ENCODE measurements at regions not wholly inside any gene's neighbourhood (a gene's known extent, or its start where the extent isn't known, plus 50 kb on each side); places are given as distances from the start of the nearest gene placed in this dataset.

DNA sequence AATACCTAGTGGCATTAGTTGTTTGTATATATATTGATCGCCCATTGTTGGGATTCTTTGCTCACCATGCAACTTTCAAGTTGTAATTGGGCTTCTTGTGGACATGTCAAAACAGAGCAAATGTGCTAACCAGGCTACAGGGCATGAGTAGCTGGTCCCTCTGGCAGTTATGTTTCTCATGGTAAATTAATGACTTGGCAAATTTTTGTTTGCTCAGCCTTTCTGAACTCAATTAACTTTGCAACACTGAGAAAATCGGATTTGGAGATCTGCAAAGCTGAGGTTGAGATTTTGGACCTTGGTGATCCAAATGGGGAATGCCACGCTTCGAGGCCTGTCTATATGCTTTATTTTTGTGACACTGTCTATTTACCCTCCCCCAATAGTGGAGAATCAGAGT is 138.5 kb upstream of the PIRT start:
- DNase-seq (ENCODE audit: low read depth), result no peak

DNA sequence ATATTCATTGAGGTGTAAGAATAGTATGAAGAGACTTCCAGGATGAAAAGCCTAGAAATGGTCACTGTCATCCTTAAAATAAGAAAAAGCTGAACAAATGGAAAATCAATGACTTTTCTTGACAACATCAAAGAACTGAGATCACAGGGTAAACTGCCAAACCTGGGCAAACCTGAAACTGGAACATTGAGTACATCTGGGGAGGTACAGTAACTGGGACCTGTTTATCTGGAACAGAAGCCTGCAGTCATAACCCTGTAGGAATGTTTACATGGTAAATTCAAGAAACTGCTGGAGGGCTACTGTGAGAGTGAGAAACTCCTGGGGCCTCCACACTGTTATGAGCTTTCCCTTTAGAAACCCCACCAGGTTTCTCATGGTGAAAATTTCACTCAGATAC is 130.1 kb upstream of the PIRT start:
- no peak for DNase-seq (ENCODE audit: low read depth)

DNA sequence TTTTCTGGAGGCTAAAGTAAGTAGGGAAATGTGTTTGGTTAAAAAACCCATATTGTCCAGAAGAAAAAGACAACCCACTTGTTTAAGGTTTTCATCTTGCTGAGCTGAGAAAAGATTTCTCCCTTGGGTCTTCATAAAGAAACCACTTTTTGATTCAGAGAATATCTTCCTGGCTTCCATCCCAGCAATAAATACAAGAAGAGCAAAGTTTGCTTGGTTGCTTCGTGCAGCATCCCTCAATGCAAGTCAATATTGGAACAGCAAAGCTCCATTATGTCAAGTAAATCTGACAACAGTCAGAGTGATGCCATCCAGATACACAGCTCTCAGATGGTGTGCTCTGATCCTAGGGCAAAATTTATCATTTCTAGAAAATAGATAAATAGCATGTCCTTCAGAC is 118.9 kb upstream of the PIRT start:
- no peak for DNase-seq (ENCODE audit: low read depth)

DNA sequence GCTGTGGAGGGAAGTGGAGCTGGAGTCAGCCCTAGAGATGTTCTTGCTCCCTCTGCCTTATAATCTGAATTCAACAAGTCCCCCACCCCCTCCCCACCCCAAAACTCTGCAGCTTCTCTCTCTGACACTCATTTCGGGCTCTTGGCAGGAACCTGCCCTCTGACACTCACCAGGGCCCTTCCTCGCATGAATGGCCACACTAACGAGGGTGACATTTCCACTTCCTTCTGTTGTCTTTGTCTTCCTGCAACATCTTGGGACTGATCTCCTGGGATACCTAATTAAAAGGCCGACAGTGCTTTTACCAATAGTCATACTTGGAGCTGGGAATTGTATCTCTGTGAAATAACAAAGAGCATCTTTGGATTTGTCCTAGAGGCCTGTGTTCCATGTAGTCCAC is 106.9 kb upstream of the PIRT start:
- no peak for DNase-seq (ENCODE audit: low read depth)

DNA sequence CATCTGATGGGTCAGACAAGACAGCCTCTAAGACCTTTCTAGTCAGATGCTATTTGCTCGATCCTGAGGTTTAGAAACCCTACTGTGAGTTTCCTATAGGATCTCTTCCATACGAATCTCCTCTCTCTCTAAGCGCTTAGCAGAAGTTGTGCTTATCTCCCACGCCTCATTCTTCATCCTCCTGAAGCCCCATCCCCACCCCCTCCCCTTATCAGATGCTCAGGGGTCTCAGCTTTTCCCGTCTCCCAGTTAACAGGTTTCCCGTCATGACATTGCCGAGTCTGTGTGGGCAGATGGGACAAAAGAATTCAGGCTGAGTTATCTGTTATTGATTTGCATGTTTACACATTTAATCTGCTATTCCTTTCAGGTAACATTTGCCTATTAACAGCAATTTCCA is 99.0 kb upstream of the PIRT start:
- no peak for DNase-seq (ENCODE audit: low read depth)

DNA sequence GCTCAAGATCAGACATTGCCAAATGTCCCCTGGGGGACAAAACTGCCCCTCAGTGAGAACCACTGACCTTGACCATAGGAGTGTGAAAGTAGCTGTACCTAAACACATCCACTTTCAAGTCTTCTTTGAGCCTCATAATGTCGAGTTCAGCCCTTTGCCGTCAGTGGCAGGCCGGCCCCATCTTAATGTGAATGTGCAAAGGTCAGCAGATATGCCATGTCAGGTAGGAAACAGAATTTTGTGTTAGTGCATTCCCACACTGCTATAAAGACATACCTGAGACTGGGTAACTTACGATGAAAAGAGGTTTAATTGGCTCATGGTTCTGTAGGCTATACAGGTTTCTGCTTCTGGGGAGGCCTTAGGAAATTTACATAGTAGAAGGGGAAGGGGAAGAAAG is 95.1 kb upstream of the PIRT start:
- no peak for DNase-seq (ENCODE audit: low read depth)

DNA sequence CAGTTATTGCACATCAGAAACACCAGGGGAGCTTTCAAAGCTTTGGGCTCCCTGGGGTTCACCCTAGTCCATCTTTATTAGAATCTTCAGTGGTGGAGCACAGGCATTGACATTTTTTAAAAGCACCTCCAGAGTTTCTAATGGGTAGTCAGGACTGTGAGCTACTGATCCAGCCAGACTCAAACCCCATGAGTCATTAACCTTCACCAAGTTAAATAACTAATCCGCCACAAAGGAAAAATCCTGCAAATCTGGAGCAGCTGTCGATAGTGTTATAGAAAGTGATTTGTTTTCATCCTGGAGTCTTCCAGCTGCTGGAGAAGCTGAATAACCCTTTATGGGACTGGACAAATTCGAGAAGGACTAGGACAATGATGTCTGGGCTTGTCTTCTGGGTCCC is 93.2 kb upstream of the PIRT start:
- no peak for DNase-seq (ENCODE audit: low read depth)

DNA sequence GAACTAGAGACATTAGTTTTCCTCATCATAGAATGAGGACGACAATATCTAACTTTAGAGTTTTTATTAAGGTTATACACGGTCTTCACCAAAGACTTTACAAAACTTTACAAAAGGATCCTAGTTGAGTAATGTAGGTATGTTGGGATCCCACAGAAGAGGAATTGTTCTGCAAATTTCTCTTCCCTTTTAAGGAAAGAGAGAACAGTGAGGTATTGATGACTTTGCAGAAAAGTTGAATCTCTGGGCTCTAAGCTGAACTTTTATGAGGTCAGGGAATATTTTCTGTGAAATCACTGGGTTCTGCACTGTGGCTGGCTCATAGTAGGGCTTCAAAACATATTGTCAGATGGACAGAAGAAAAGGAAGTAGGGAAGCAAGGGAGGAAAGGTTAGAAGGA is 89.8 kb upstream of the PIRT start:
- DNase-seq (ENCODE audit: low read depth), result no peak

DNA sequence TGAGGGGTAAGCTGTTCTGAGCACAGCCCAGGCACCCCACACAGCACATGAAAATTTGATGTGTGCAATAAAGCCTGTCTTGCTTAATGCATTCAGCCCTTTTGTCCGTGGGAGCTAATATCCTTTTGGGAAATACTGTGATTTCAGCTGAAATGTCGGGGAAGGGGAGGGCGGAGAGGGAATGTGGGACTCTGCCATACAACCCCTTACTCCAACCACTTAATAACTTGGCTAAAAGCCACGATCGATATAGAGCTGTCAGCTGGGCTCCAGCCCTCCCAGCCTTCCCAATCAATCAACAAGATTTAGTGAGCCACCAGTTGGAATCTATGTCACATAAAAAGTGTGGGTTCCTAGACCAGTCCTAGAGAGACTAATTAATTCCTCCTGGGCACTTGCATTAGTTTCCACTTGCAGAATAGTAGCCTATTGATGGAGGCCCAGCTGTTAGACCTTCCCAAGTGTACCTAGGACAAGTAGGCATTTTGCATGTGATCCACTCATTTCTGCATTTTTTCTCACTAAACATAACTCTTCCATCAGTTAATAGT is 82.7 kb upstream of the PIRT start:
- no peak for DNase-seq (ENCODE audit: low read depth)

DNA sequence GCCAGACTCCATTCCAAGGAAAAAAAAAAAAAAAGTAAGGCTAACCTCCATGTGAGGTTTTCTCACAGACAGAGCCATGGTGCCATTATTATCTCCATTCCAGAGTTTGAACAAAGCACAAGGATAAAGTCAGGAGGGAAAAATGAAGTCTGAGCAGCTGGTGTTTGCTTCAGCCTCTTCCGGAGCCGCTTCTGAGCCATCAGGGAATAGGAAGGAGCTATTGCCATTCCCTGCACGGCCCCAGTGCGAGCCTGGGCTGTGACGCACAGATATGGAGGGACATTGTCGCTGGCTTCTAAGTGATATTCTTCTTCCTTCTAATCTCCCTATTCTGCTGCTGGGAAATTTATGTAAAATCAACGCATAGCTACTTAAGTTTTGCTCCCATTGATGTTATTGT is 69.5 kb upstream of the PIRT start:
- DNase-seq (ENCODE audit: low read depth), result no peak

DNA sequence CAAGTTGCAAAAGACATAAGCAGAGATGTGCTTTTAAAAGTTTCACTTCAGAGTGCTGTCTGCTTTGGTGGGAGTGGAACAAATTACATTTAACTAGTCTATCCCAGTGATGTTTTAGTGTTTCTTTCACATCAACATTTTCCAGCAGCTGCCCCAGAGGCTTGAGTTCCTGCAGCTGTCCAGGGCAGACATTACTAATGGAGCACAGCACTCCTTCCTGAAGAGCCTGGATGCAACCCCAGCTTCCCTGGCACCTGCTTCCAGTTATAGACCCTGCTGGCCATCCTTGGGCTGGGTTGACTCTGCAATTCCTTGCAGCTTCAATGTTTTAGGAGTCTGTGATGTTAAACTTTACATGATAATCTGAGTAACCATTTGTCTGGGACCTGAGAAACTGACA is 61.4 kb upstream of the PIRT start:
- no peak for DNase-seq (ENCODE audit: low read depth)

DNA sequence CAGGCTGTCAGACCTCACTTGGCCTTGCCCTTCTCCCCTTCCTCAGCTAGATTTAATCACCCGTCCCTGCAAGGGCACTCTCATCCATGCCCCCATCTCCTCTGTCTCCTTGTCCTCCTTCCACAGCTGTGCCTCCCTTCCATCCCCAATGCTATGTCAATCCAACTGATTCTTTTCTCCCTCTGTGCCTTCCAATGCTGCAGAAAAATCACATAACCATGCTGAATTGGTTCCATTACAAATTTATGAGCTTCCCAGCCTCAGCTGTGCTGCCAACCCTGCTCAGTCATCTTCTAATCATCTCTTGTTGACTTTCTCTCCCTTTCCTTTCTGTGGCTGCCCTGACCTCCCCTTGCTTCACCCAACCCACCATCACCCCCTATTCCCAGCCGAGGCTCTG is 56.3 kb upstream of the PIRT start:
- no peak for DNase-seq (ENCODE audit: low read depth)

DNA sequence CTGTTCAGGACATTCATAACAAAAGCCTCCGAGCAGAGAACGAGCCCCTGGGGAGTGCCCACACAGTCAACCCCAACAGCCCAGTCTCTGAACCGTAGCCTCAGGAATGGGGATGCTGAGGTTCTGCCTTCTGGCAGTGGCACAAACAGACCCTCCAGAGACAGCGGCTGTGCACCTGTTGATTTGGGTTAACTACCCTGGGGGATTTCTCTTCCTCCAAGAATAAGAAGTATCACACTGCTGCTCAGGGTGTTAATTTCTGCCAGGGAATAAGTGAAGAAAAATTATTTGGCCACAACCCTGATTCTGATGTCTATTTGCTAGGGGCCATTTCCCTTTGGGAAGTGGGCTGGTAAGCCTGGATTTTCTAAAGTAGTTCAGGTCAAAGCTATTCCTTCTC is 51.0 kb upstream of the PIRT start:
- no peak for DNase-seq (ENCODE audit: low read depth)
